WTC11 (cell line): ENCODE measurements at regions not wholly inside any gene's neighbourhood (a gene's known extent, or its start where the extent isn't known, plus 50 kb on each side); places are given as distances from the start of the nearest gene placed in this dataset.

ENCODE experiments used
- ATAC-seq: fragments of 200-7000 bp; cut with Tn5 transposase; 2 replicates; pipeline ENCODE4 v1.10.0; 2021; ENCODE audit warnings: mild to moderate bottlenecking, moderate library complexity
- CTCF ChIA-PET: fragments of 300-600 bp; sonication (Branson Sonifier 250); formaldehyde crosslinking; loops from one replicate; lab custom pipeline; 2021; ENCODE audit warnings: antibody characterized with exemption; lab: Charles Lee
- POLR2A ChIA-PET: fragments of 350-600 bp; sonication (Branson Sonifier 250); formaldehyde crosslinking; loops from one replicate; lab custom pipeline; 2021; ENCODE audit warnings: antibody characterized with exemption; lab: Charles Lee
- DNase-seq: peaks from one replicate; pipeline ENCODE4 v3.0.0; 2021; ENCODE audit warnings: low spot score
- H3K27ac Mint-ChIP-seq: 2 replicates; pipeline ENCODE4 v1.8.0; 2021; ENCODE audit warnings: mixed read lengths
- H3K27me3 Mint-ChIP-seq: 2 replicates; pipeline ENCODE4 v1.8.0; 2021; ENCODE audit warnings: low read depth, mild to moderate bottlenecking, moderate library complexity, mixed read lengths
- H3K36me3 Mint-ChIP-seq: 2 replicates; pipeline ENCODE4 v1.8.0; 2021; ENCODE audit warnings: mixed read lengths
- H3K4me1 Mint-ChIP-seq: 2 replicates; pipeline ENCODE4 v1.8.0; 2022; ENCODE audit warnings: mixed read lengths
- H3K4me3 Mint-ChIP-seq: 2 replicates; pipeline ENCODE4 v1.8.0; 2021; ENCODE audit warnings: mild to moderate bottlenecking, moderate library complexity, mixed read lengths
- H3K9me3 Mint-ChIP-seq: 2 replicates; pipeline ENCODE4 v1.8.0; 2021; ENCODE audit warnings: mixed read lengths
- AFF4 ChIP-seq: sonication (generic); formaldehyde crosslinking; IDR thresholded peaks from 2 replicates; pipeline ENCODE4 v1.8.1; 2023; ENCODE audit warnings: mild to moderate bottlenecking, missing genetic modification reagents, borderline replicate concordance
- ARID4B ChIP-seq: sonication (generic); formaldehyde crosslinking; IDR thresholded peaks from 2 replicates; pipeline ENCODE4 v1.8.0; 2023; ENCODE audit warnings: missing genetic modification reagents, mild to moderate bottlenecking, borderline replicate concordance
- ATF6 ChIP-seq: sonication (generic); formaldehyde crosslinking; IDR thresholded peaks from 2 replicates; pipeline ENCODE4 v1.8.1; 2023; ENCODE audit warnings: mild to moderate bottlenecking, missing genetic modification reagents
- CBFB ChIP-seq: sonication (generic); formaldehyde crosslinking; IDR thresholded peaks from 2 replicates; pipeline ENCODE4 v1.8.1; 2022; ENCODE audit warnings: mild to moderate bottlenecking, low read depth, missing genetic modification reagents
- CDX4 ChIP-seq: fragments of 250-450 bp; sonication (Bioruptor Pico); IDR thresholded peaks from 2 replicates; pipeline ENCODE4 v1.9.0; 2021; ENCODE audit warnings: moderate library complexity, mild to moderate bottlenecking, inconsistent platforms, borderline replicate concordance
- ETV6 ChIP-seq: sonication (generic); formaldehyde crosslinking; IDR thresholded peaks from 2 replicates; pipeline ENCODE4 v1.8.1; 2022; ENCODE audit warnings: mild to moderate bottlenecking, missing genetic modification reagents
- GTF2I ChIP-seq: fragments of 250-450 bp; sonication (Bioruptor Pico); conservative IDR thresholded peaks from 2 replicates; pipeline ENCODE4 v1.4.0; 2021; ENCODE audit warnings: mild to moderate bottlenecking
- JUN ChIP-seq: sonication (generic); formaldehyde crosslinking; IDR thresholded peaks from 2 replicates; pipeline ENCODE4 v1.8.0; 2023; ENCODE audit warnings: mild to moderate bottlenecking, missing genetic modification reagents
- MLX ChIP-seq: sonication (generic); formaldehyde crosslinking; IDR thresholded peaks from 2 replicates; pipeline ENCODE4 v1.8.1; 2023; ENCODE audit warnings: mild to moderate bottlenecking, missing genetic modification reagents, moderate library complexity
- PREB ChIP-seq: sonication (generic); formaldehyde crosslinking; IDR thresholded peaks from 2 replicates; pipeline ENCODE4 v1.8.1; 2022; ENCODE audit warnings: mild to moderate bottlenecking, missing genetic modification reagents, moderate library complexity, borderline replicate concordance
- STAT6 ChIP-seq: sonication (generic); formaldehyde crosslinking; conservative IDR thresholded peaks from 2 replicates; pipeline ENCODE4 v1.8.1; 2023; ENCODE audit warnings: mild to moderate bottlenecking, low read depth, missing genetic modification reagents, moderate library complexity
- ZNF219 ChIP-seq: sonication (generic); formaldehyde crosslinking; IDR thresholded peaks from 2 replicates; pipeline ENCODE4 v1.8.0; 2023; ENCODE audit warnings: missing genetic modification reagents, mild to moderate bottlenecking, borderline replicate concordance

- TF ChIP-seq AFF4 = no peak
- TF ChIP-seq PREB (CRISPR knock-in tag) = no peak
These were observed 171.2 kb upstream of the CELF2 start (continued) for GRCh38 chr10:10846504-10846900.

- POLR2A ChIA-PET = no interaction called here
- no peak overlapping the region for H3K27ac Mint-ChIP-seq
- H3K4me1 Mint-ChIP-seq = peaks cover 4% of the 10 kb centered on the region; the same call in 1 of the 2 replicates
- ATAC-seq = no peak
- no peak for TF ChIP-seq CDX4
- no peak for TF ChIP-seq CBFB (CRISPR knock-in tag)
- TF ChIP-seq STAT6 (CRISPR knock-in tag) = no peak
- no peak for TF ChIP-seq ETV6 (CRISPR knock-in tag)
- no peak for TF ChIP-seq JUN (CRISPR knock-in tag)
- no peak for TF ChIP-seq GTF2I (CRISPR knock-in tag)
- no peak for TF ChIP-seq MLX
- TF ChIP-seq ARID4B (CRISPR knock-in tag) = no peak
- no peak for TF ChIP-seq ZNF219 (CRISPR knock-in tag)
- TF ChIP-seq ATF6 = no peak
- CTCF ChIA-PET = no interaction called here
- no peaks in the 10 kb centered on the region for H3K27me3 Mint-ChIP-seq
- no peak for DNase-seq
- peaks cover 4% of the 10 kb centered on the region for H3K9me3 Mint-ChIP-seq
- no peaks in the 10 kb centered on the region for H3K36me3 Mint-ChIP-seq
- no peak overlapping the region for H3K4me3 Mint-ChIP-seq
These were observed 170.3 kb upstream of the CELF2 start for GRCh38 chr10:10847387-10847786.
